ENCODE measurements at regions not wholly inside any gene's neighbourhood (a gene's known extent, or its start where the extent isn't known, plus 50 kb on each side); places are given as distances from the start of the nearest gene placed in this dataset.

GRCh38 chr11:23947883-23948282, 549.0 kb upstream of the LUZP2 start:
- TF ChIP-seq EZH2 (optimal IDR thresholded peaks at IDR 0.05; ENCODE audit: low read depth, low read length) (no peak), CTCF (IDR thresholded peaks at IDR 0.05; ENCODE audit: low read length) (no peak)

Data from MM.1S (cell line).